ENCODE measurements at regions not wholly inside any gene's neighbourhood (a gene's known extent, or its start where the extent isn't known, plus 50 kb on each side); places are given as distances from the start of the nearest gene placed in this dataset.

GRCh38 chr13:78364711-78365110 is 238.6 kb downstream of the POU4F1 start:
- TF ChIP-seq CTCF (IDR thresholded peaks at IDR 0.05 in 4 of 5, conservative IDR thresholded peaks at IDR 0.05 in 1 of 5) (no peak), POLR2A (IDR thresholded peaks at IDR 0.05) (no peak)
